ENCODE measurements at regions not wholly inside any gene's neighbourhood (a gene's known extent, or its start where the extent isn't known, plus 50 kb on each side); places are given as distances from the start of the nearest gene placed in this dataset.

DNA sequence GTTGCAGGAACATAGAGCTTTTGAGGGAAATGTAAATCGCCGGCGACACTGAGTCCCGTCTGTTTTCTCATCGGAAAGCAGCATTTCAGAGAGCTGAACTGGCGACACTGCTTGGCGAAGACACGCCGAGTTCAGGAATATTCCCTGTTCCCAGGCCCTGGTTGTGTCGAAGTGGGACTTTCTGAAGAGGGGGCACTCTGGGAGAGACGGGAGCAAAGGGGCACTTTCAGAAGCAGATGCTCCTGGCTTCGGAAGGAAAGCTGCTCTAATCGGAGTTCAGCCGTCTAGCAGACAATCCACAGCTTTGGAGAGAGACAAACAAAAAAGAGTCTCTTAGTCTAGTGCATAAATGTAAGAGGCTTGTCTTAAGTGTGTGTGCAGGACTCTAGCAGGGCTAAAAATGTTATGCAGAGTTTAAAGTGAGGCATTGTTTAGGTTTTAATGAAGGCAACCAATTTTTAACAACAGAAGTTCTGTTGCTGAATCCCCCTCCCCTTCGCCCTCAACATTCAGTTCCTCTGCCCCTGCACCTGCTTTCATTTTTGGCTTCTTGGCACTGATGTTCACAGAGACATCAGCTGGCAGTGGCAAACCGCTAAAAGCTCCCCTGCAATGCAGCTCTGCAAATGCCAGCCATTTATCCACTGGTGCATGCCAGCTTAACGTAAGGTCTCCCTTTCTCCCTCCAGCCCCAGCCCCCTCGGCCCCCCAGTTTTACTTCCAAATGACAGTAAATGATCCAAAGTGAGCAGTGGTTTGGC, 289.5 kb upstream of the MPDZ start:
- TF ChIP-seq, protein P1, sequence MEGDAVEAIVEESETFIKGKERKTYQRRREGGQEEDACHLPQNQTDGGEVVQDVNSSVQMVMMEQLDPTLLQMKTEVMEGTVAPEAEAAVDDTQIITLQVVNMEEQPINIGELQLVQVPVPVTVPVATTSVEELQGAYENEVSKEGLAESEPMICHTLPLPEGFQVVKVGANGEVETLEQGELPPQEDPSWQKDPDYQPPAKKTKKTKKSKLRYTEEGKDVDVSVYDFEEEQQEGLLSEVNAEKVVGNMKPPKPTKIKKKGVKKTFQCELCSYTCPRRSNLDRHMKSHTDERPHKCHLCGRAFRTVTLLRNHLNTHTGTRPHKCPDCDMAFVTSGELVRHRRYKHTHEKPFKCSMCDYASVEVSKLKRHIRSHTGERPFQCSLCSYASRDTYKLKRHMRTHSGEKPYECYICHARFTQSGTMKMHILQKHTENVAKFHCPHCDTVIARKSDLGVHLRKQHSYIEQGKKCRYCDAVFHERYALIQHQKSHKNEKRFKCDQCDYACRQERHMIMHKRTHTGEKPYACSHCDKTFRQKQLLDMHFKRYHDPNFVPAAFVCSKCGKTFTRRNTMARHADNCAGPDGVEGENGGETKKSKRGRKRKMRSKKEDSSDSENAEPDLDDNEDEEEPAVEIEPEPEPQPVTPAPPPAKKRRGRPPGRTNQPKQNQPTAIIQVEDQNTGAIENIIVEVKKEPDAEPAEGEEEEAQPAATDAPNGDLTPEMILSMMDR (IDR thresholded peaks at IDR 0.05), result no peak
- no peak for TF ChIP-seq EZH2 (IDR thresholded peaks at IDR 0.05)
